Ishikawa (cell line): ENCODE measurements at regions not wholly inside any gene's neighbourhood (a gene's known extent, or its start where the extent isn't known, plus 50 kb on each side); places are given as distances from the start of the nearest gene placed in this dataset.

ENCODE experiments used
- CEBPB ChIP-seq: IDR thresholded peaks from 2 replicates; pipeline ENCODE4 v1.6.1; 2012
- CREB1 ChIP-seq: IDR thresholded peaks from 2 replicates; pipeline ENCODE4 v1.6.1; 2012; ENCODE audit warnings: low read depth
- EGR1 ChIP-seq: IDR thresholded peaks from 2 replicates; pipeline ENCODE4 v1.6.1; 2012
- EP300 ChIP-seq: IDR thresholded peaks from 2 replicates; pipeline ENCODE4 v1.6.1; 2012; ENCODE audit warnings: borderline replicate concordance
- FOXM1 ChIP-seq: IDR thresholded peaks from 2 replicates; pipeline ENCODE4 v1.6.1; 2012; ENCODE audit warnings: low read depth, borderline replicate concordance
- NFIC ChIP-seq: IDR thresholded peaks from 2 replicates; pipeline ENCODE4 v1.6.1; 2012
- RAD21 ChIP-seq: IDR thresholded peaks from 2 replicates; pipeline ENCODE4 v1.6.1; 2012; ENCODE audit warnings: low read depth
- REST ChIP-seq: IDR thresholded peaks from 2 replicates; pipeline ENCODE4 v1.6.1; 2012; ENCODE audit warnings: low read depth, mild to moderate bottlenecking
- TAF1 ChIP-seq: IDR thresholded peaks from 2 replicates; pipeline ENCODE4 v1.6.1; 2012; ENCODE audit warnings: low read depth, mild to moderate bottlenecking
- TCF12 ChIP-seq: IDR thresholded peaks from 2 replicates; pipeline ENCODE4 v1.6.1; 2012; ENCODE audit warnings: low read depth
- TEAD4 ChIP-seq: IDR thresholded peaks from 2 replicates; pipeline ENCODE4 v1.6.1; 2012
- USF1 ChIP-seq: IDR thresholded peaks from 2 replicates; pipeline ENCODE4 v1.6.1; 2012
- YY1 ChIP-seq: IDR thresholded peaks from 2 replicates; pipeline ENCODE4 v1.6.1; 2012; ENCODE audit warnings: low read depth
- ZBTB7A ChIP-seq: IDR thresholded peaks from 2 replicates; pipeline ENCODE4 v1.6.1; 2012; ENCODE audit warnings: low read depth
- TF ChIP-seq, protein P1 (sequence below): IDR thresholded peaks from 2 replicates; pipeline ENCODE4 v1.6.1; 2012

DNA sequence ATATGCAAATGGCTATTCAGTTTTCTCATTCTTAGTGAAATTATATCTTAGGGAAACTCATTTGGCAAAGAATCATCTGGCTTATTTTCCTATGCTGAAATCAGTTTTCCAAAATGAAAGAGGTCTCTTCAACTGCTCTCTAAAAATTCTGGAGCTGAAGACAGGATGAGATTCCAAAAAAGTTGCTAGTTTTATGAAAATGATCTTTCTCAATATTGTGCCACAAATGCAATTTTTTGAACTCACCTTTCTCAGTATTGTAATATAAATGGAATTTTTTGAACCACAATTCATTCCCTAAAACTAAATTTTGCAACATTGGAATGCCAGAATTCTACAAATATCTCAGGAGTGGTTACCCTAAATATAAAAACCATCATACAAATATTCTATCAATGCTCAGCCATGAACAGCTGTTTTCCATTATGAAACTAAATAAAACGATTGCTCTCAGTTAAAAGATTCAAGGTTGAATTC, 147.7 kb upstream of the PKDCC start:
- TF ChIP-seq RAD21 (no peak), NFIC (no peak), USF1 (no peak), ZBTB7A (no peak)

DNA sequence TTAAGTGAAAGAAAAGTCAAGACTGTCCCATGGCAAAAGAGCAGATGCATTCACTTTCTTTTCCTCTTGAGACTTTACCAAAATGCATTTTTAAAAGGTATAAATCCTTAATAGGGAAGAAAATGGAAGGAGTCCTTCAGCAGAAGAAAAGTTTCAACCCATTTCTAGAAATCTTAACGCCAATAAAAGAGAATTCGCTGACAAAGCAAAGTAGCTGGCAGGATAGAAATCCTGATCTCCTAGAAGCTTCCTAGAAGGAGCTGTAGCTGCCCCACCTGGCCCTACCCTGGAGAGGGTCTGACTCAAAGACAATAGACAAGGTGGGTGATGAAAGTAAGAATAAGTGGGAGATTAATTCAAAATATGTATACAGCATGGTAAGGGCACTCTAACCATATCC, 144.9 kb upstream of the PKDCC start:
- TF ChIP-seq TCF12: no peak

- TF ChIP-seq NFIC: no peak
- TF ChIP-seq, protein P1, sequence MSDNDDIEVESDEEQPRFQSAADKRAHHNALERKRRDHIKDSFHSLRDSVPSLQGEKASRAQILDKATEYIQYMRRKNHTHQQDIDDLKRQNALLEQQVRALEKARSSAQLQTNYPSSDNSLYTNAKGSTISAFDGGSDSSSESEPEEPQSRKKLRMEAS: no peak
Observed at GRCh38 chr2:41903474-41904135, 144.2 kb upstream of the PKDCC start.

GRCh38 chr2:41904459-41904858, 143.4 kb upstream of the PKDCC start:
- TF ChIP-seq CEBPB (no peak), YY1 (no peak), TAF1 (no peak)

DNA sequence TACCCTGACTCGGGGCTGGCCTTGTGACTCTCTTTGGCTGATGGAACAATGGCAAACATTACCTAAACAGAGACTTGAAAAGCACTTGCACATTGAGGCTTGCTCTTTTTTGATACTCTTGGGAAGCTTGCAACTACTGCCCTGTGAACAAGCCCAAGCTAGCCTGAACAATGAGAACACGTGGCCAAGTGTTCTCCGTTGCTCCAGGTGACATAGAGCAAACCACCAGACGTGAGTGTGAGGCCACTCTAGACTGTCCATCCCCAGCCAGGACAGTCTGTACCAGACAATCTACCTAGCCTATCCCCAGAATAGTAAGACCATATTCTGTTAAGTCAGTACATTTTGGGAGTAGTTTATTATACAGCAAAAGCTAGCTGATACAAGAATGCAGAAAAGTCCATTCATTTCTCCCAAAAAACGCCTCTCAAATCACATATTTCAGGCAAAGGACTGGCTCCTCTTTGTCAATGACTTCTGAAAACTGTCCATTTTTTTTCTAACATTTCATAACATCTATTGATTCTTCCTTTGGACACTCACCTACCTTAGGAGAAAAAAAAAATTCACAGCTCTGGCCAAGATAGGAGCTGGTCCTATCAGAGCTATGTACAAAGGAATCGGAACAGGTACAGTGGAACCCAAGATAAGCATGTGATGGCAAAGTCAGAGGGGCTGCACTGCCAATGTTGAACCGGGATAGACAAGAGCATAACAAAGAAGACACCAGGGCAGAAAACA, 142.1 kb upstream of the PKDCC start:
- no peak for TF ChIP-seq EP300
- TF ChIP-seq CEBPB: no peak
- no peak for TF ChIP-seq CREB1
- TF ChIP-seq YY1: no peak
- TF ChIP-seq REST: no peak
- TF ChIP-seq TAF1: no peak
- TF ChIP-seq FOXM1: no peak
- TF ChIP-seq, protein P1: no peak
- TF ChIP-seq RAD21: no peak
- no peak for TF ChIP-seq USF1
- no peak for TF ChIP-seq ZBTB7A
- TF ChIP-seq EGR1: no peak

- TF ChIP-seq REST (no peak), TEAD4 (no peak), EGR1 (no peak), CEBPB (no peak), ZBTB7A (no peak), TAF1 (no peak), RAD21 (no peak), CREB1 (no peak), NFIC (no peak), USF1 (no peak), FOXM1 (no peak)
- TF ChIP-seq, protein P1: no peak
Observed at GRCh38 chr2:41906338-41906725, 141.5 kb upstream of the PKDCC start.
